GM21737 (cell line): ENCODE measurements at regions not wholly inside any gene's neighbourhood (a gene's known extent, or its start where the extent isn't known, plus 50 kb on each side); places are given as distances from the start of the nearest gene placed in this dataset.

Source experiments
- ATAC-seq: cut with Tn5 transposase; IDR thresholded peaks from one replicate; pipeline ENCODE4 v1.9.1; 2021; ENCODE audit warnings: mild to moderate bottlenecking, moderate library complexity; ENCODE audit not compliant: unreplicated experiment

DNA sequence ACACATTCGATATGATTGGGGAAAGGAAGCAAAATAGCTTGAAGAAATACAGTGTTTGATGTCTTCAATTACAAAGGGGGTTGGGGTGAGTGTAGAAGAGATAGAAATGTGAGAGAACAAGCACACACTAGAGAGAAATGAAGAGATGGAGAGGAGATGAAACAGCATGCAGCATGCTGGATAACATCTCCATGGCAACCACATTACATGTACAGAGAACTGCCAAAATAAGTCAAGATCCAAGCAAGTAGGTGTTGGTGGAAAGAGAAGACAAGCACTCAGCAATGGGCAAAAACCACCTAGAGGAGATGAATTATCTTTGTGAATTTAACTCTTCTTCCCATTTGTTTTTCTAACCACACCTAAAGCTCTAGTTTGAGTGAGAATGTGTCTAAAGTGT, 289.8 kb downstream of the GRIN2B start:
- no peak for ATAC-seq

DNA sequence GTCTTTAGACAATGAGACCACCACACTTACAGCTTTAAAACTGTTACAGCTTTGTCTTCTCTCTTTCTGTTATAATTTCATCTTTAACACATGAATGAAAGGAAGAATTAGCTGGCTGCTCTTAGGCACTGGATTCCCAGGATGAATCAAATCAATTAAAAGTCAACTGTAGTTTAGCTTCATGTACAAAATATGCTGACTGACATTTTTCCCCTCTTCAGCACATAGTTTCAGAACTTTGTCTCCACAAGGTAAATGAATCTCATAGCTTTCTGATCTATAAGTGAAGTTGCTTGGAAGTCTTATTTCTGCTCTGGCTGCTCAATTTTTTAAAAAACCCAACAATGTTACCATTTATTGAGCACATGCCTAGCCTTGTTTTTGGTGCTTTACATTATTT, 293.8 kb downstream of the GRIN2B start:
- no peak for ATAC-seq

DNA sequence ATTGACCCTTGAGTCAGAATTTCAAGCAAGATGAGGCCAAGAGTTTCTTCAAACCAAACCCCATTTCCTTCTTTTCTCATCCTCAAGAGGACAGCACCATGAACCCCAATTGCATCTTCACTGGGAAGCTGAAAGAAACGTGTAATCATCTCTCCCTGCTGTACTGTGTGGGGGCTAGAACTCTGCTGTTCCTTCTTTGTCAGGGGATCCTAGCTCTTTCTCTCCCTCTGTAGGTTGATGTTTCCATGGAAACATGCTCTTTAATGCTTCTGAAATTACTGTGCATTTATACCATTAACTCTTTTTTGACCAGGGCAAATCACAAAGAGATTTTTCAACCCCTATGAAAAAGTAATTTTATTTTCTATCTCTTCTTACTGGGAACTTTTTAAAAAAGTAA, 295.1 kb downstream of the GRIN2B start:
- ATAC-seq: no peak

DNA sequence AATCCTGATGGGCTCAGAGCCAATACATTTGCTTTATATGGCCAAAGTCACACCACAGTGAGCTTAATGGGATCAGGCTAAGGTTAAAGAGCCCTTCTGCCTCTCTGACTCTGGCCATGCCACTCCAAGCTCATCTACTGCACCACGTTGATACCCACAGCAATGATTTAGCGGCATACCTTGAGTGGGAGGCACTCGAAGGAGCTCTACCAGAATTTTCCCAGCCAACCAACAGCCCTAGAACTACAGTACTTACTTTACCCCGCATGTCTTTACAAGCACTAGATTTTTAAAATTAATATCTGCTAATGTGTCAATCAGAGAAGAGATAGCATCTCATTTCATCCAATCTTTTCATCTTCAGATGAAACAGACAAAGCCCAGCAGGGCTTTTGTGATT, 300.5 kb downstream of the GRIN2B start:
- no peak for ATAC-seq

DNA sequence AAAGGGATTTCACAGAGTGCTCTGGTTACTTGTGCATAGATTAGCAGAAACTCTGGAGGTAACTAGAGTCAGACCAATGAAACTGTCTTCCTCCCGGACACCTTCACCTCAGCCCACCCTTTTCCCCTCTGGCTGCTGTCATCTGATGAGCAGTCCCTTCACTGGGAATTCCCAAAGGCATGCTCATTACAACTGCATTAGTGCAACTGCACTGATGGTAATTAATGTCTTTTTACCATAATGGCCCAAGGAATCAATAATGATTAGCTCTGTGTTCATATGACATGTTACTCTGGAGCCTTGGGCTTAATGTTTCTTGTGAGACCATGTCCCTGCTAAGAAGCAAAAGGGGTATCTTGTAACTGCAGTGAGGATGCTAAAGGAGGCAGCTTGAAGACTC, 304.5 kb downstream of the GRIN2B start:
- no peak for ATAC-seq

DNA sequence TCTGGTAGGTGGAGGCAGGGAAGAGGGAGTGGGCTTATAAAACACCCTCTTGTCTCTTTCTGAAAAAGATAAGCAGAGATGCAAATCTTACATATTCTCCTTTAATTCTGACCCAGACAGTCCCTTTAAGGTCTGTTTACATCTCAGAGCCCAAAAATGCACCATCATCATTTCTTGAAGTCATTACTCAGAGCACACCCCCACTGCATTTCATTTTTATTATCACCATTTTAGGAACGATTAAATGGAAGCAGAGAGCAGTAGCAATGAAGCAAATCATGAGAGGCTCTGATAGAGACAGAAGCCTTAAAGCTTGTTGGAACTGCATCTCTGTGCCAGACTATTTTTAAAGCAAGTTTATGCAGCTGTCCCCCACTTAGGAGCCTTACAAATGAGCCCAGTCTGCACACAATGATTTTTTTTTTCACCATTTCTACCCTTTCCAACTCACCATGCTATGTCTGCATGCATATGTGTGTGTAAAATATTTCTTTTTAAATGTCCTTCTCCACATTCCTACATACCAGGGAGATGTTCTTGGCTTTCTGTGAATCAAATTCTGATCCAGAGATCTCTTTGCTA, 311.0 kb downstream of the GRIN2B start:
- no peak for ATAC-seq

DNA sequence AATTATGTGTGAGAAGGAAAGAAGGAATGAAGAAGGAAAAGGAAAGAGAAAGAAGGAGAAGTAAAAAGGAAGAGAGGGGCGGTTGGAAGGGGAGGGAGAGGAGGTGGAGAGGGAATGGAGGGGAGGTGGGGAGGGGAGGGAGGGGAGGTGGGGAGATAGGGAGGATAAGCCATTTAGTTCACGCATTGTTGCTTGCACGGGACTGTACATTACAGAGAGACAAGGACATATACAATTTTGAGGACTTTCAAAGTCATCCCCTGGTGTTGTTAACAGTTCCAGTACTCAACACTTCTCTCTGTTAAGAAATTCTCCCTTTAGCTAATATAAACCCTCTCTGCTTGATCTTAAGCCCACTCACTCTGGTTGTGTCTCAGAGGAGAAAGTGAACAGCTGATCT, 312.5 kb downstream of the GRIN2B start:
- no peak for ATAC-seq

DNA sequence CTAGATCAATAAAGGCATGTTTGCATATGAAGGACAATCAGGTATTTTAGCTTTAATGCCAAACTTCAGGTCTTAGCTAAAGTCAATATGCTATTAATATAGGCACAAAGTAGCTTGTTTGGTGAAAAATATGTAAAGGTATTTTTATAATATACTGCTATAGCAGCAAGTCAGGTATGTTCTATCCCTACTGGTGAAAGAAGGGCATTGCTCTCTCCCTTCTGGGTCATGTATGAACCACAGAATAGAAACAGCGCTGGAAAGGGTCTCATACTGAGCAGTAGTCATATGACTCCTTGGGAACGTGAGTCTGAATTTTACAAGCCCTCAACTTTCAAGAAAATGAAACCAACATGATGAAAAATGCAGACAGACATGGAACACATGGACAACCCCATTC, 314.6 kb downstream of the GRIN2B start:
- no peak for ATAC-seq

DNA sequence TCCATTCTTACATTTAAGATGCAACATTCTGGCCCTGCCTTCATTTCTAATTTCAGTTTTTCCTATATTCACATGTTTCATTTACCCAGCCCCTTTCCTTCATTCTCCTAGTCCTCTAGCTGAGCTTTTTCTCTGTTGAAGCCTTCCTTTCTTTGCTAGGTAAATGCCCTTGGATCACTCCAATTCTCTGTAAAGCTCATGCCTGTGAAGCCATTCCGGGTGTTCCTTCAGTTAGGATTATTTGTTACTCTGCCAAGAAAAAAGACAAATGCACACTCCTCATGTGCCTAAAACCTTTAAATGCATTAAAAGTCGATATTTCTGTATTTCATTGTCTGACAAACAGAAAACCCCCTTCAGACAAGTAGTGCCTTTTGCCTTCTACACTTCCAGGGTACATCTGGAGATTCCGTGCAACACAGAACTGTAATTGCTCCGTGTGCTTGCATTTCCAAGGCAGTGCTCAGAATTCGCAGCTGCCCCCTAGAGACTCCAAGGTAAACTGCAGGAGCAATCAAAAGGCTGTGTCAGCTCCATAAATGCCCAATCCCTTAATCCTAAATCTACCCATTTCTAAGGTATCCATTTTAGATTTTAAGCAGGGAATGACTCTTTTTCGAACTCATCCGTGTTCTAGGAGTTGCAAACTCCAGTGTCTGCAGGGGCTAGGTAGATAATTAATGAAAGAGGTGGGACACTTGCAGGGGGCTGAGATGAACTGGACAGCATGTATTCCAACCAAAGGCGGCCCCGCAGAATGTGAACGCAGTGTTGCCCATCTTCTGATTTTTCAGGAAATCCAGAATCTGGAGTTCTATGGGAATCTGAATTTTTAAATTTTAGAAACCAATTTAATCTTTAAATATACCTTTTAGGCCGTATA, 320.2 kb downstream of the GRIN2B start:
- ATAC-seq: no peak

DNA sequence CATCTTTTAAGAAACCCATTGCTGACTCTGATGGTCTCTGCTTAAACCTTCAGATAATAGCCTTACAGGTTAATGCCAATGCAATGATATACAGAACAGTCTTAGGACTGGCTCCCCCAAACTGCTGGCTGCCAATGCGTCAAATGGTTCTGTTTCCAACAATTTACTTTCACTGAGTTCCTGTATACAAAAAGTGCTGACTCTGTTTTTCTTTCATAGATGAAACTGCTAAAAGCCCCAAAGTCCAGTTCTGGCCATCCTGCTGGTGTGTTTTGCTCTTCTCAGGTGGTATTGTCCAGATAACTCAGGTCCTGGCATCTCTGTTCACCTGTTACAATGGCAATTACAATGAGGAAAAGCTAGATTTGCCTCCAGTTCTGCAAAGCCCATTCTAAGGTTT, 326.9 kb downstream of the GRIN2B start:
- ATAC-seq: no peak

DNA sequence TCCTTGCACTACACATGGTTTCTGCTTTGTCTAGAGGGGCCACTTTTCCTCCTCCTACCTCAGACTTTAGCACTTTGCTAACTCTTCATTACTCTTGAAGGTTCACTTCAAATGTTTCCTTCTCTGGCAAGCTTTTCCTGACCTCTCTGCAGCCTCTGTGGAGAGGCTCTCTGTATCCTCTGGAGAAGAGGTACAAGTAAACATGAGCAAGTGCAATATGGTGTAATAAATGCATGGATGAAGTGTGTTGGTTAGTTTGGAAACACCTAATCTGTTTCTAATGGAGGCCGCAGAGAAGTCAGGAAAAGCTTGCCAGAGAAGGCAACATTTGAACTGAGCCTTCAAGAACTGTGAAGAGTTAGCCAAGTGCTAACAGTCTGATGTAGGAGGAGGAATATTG, 329.3 kb downstream of the GRIN2B start:
- ATAC-seq: no peak

DNA sequence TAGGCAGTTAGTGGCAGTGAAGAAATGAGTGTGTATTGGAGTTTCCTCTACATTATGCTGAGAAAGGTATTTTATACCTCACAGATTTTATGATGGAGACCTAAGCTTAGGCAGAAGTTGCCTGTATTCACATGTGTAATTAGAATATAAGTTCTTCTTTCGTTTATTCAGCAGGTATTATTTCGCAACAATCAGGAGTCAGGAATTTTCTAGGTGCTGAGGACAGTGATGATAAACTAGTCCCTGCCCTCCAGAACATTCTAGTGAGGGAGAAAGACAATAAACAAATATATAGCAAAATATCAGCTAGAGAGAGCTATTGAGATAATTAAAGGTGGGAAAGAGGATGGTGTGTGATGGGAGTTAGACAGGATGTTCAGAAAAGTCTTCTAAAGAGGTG, 345.7 kb downstream of the GRIN2B start:
- no peak for ATAC-seq

DNA sequence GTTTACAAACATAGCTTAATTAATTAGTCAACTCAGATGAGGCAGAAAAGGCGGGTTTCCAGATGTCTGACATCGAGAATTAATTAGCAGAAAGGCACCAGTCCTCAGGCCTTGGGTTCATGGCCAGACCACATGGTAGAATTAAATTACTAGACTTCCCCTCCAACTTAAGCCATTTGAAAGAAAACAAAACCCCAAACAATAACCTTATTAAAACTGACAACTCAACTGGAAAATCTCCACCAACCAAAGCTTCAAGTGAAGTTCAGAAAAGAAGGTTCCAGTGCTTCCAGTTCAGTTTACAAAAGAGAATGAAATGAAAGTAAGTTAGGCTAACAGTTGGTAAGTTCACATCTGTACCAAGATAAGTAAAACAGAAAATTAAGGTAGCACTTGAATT, 349.5 kb downstream of the GRIN2B start:
- no peak for ATAC-seq

DNA sequence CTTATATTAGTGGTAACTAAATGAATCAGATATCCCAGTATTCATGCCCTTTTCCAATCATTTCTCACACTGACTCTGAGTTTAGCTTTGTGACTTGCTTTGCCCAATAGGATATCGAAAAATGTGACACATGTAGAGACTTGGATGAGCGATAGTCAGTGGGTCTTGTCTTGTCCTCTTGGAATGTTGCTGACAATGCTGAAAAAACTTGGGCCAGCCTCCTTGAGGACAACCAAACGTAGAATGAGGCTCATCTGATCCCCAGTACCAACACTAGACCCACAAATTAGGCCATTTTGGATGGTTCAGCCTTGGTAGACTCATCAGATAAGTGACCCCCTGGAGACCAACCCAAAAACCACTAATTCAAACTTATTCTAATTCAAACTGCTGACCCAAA, 351.0 kb downstream of the GRIN2B start:
- ATAC-seq: no peak

DNA sequence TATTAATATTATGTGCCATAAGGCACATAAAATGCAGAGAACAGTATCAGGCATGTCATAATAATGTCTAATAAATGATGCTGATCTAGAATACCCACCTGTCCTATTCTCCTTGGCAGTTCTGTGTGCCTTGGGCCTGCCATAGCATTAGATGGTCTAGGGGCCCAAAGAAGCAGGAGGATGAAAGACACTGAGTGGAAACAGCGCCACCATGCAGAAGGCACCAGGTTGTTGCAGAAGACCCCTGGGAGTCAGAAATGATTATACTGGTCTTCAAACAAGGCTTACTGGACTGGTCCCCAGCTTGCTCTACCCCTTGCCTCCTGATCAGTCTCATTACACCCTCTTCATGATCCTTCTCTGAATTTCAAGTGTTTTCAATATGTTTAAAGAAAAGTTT, 353.3 kb downstream of the GRIN2B start:
- ATAC-seq: no peak

DNA sequence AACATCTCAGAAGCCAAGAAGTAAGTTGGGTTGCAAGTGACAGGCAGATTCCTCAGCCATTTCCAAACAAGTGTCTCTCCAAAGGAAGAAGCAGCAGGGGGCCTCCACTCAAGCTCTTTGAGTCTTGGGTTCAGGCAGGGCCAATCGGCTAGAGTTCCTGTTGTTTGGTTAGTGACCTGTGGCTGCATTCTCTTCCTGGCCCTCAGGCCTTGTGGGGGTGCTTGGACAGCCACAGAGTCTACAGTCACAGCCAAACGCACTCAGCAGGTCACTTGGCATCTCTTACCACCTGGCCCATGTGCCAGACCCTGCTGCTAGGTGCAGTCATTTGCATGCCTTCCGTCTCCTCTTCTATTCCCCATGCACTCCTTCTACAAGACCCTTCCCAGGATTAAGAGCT, 353.9 kb downstream of the GRIN2B start:
- no peak for ATAC-seq

DNA sequence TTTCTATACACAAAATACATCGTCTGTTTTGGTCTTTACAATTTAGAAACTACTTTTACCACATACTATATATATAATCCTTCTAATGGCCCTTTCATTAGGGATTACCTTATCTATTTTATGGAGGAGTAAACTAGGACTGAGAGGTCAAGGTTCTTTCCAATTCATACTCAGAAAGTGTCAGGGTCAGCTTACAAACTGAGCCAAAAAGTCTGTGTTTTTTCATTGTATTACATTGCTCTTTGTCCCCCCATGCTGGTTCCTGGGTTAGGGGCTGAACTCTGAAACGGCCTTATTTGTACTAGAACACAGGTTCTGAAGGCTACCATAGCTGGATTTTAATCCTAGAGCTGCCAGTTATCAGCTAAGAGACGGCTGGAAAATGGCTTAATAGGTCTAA, 368.1 kb downstream of the GRIN2B start:
- ATAC-seq: no peak

DNA sequence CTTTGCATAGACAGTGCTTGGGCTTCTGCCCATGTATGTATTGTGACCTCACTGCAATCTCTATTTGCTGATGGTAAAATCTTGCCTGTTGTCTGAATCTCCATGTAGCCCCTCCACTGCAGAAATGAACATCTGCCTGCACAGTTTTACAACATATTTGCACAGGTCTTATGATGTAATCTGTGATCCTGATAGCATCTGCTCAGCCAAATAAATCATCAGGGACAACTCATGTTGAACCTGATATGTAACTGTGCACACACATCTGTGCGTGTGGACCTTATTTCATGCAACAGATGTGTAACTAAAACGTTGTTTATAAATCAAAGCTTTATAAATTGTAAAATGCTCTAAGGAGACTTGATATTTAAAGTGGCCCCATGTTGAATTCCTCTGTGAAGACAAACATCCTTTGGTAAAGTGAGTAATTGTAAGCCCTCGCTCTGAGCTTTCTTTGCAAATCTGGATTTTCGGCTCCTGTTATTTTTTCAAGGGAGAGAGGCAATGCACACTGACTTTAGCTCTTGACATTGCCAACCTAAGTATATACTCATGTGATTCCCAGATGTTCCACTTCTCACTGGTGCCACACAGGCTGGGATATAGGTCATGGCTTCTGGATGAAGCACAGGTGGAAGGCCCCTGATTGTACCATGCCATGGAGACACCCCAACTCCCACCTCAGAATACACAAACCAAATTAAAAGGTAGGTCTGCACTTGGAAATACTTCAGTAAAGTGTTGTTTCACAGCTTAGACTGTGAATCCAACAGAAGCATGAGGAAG, 371.3 kb downstream of the GRIN2B start:
- no peak for ATAC-seq

DNA sequence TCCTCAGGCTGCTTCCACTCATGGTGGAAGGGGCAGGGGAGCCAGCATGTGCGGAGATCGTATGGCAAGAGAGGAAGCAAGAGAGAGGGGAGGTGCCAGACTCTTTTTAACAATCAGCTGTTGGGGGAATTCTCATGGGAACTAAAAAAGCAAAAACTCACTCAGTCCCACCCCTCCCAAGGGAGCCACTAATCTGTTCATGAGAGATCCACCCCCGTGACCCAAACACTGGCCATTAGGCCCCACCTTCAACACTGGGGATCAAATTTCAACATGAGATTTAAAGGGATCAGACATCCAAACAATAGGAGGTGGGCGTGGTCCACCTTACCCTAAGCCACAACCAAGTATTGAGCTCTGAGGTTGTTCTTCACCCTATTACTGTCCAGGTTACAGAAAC, 375.1 kb downstream of the GRIN2B start:
- no peak for ATAC-seq

DNA sequence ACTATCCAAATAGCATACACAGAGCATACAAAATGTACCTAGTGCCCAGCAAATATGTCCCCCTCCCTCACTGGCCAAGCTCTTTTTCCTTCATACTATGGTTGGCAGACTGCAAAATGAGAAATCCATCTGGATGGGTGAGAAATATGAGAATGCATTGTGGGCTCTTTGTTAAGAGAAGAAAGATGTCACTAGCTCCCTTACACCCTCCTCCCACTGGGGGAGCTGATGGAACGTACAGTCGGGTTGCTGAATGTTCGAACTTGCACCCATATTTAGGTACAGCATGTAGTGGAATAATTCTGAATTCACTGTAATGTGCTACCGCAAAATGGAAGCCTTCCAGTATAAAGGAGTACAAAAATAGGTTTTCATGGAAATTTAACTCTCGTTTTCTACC, 377.4 kb downstream of the GRIN2B start:
- no peak for ATAC-seq

DNA sequence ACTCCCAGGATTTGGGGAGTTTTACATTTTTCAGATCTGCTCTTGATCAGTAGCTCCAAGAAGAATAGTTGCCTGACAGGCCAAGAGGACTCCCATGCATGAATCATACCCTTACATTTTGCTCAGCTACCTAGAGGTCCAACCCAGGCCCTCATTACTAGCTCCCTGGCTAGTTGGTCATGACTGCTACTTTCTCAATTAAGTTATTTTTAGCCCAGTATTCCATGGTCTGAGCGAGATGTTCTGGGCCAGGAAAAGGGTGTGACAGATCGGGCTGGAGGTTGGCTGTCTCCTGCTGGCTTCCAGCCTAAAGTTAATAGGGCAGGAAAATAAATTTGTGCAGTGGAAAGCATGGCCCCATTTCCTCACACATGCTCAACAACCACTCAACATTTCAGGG, 379.2 kb downstream of the GRIN2B start:
- ATAC-seq: no peak

DNA sequence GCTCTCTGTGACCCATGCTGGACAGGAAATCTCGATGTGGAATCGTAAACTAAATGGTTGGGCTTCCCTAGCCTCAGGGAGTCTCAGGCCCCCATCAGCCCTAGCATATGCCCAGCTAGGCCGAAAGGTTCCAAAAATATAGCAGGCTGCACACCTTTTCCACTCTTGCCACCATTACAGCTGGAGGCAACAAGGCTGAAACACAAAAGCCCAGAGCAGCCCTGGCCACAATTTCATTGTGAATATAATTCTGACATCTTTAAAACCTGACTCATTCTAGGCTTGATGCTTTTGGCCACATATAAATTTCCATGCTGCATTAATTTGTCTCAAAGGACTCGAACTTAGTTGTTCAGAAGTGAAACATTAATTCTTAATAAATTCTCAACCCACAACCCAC, 382.2 kb downstream of the GRIN2B start:
- no peak for ATAC-seq
